ENCODE measurements at regions not wholly inside any gene's neighbourhood (a gene's known extent, or its start where the extent isn't known, plus 50 kb on each side); places are given as distances from the start of the nearest gene placed in this dataset.

- TF ChIP-seq CSRNP3 (CRISPR knock-in tag; IDR thresholded peaks at IDR 0.05) (no peak), RARB (CRISPR knock-in tag; IDR thresholded peaks at IDR 0.05) (no peak), BACH2 (CRISPR knock-in tag; IDR thresholded peaks at IDR 0.05; ENCODE audit: borderline replicate concordance) (no peak)
Measured at GRCh38 chr4:90027565-90027964, 99.6 kb upstream of the CCSER1 start (continued).

DNA sequence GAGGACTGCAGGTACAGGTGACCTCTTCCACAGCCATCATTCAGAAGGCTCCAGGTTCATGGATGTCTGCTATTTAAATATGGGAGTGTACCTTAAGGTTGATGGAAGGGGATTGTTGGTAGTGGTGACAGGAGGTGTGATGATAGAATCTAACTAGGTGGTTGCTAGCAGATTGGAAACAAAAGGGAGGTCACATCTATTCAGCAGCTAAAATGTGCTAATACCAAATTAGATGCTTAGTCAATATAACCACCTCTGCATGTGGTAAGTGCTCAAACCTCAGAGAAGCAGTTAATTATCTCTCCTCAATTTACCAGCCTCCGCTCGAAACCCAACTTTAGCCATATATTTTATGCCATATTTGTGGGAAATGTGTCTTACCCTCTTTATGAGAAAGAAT, 98.7 kb upstream of the CCSER1 start:
- ATAC-seq: no peak

DNA sequence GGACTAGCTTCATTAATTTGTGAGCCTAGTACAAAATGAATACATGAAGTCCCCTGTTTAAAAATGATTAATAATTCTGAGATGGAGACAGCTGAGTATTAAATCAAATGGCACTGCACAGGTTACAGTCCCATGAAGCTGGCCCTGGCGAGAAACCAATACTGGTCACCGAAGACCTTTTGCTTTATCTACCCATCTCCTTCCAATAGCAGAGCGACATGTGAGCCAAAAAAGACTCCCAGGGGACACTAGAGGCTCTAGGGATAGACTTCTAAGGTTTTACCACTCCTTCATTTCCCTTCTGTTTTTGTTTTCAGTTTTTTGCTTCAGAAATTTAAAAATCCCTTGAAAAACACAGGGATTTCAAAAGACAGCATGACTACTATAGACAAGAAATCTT, 97.0 kb upstream of the CCSER1 start:
- no peak for ATAC-seq

More for the DNA sequence above, 98.7 kb upstream of the CCSER1 start:
- TF ChIP-seq ZNF70 (CRISPR knock-in tag; IDR thresholded peaks at IDR 0.05) (no peak), SNAI2 (CRISPR knock-in tag; IDR thresholded peaks at IDR 0.05) (no peak), CREB5 (CRISPR knock-in tag; IDR thresholded peaks at IDR 0.05; ENCODE audit: low read depth) (no peak), ZC3H10 (CRISPR knock-in tag; IDR thresholded peaks at IDR 0.05) (no peak), CSRNP3 (CRISPR knock-in tag; IDR thresholded peaks at IDR 0.05) (no peak), ISL1 (CRISPR knock-in tag; IDR thresholded peaks at IDR 0.05) (no peak), ZNF8 (CRISPR knock-in tag; IDR thresholded peaks at IDR 0.05) (no peak)

DNA sequence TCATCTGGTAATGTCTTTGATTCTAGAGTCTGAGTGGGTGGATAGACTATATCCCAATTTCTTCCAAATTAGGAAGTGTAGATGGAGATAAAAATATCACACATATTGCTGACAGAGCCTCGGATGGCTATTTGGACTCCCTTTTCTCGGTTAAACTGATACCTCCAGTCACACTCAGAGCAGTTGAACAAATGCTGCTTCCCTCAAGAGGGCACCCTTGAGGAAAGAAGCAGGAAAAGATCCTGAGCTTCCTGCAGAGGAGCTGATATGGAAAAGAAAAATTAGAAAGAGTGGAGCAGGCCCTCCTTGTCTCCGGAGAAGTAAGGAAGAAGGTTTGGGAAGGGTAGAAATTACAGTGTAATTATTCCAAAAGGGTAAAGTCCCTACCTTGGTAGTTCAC, 96.2 kb upstream of the CCSER1 start:
- ATAC-seq: peak; percentile 61; the same call in 2 of the 3 replicates
- TF ChIP-seq CSDC2 (CRISPR knock-in tag; IDR thresholded peaks at IDR 0.05) (no peak), ZFP3 (CRISPR knock-in tag; IDR thresholded peaks at IDR 0.05) (no peak), CSRNP3 (CRISPR knock-in tag; IDR thresholded peaks at IDR 0.05) (no peak), BACH2 (CRISPR knock-in tag; IDR thresholded peaks at IDR 0.05; ENCODE audit: borderline replicate concordance) (no peak), SNAI2 (CRISPR knock-in tag; IDR thresholded peaks at IDR 0.05) (no peak), ZFP30 (CRISPR knock-in tag; IDR thresholded peaks at IDR 0.05) (no peak), TSHZ2 (CRISPR knock-in tag; IDR thresholded peaks at IDR 0.05) (no peak), RARB (CRISPR knock-in tag; IDR thresholded peaks at IDR 0.05) (no peak), ZNF8 (CRISPR knock-in tag; IDR thresholded peaks at IDR 0.05) (no peak), TOX (CRISPR knock-in tag; IDR thresholded peaks at IDR 0.05; ENCODE audit: borderline replicate concordance) (no peak)

More for the DNA sequence above, 97.0 kb upstream of the CCSER1 start:
- TF ChIP-seq ZC3H10 (CRISPR knock-in tag; IDR thresholded peaks at IDR 0.05) (no peak), ZFP30 (CRISPR knock-in tag; IDR thresholded peaks at IDR 0.05) (no peak), SNAI2 (CRISPR knock-in tag; IDR thresholded peaks at IDR 0.05) (no peak), POU6F1 (CRISPR knock-in tag; IDR thresholded peaks at IDR 0.05; ENCODE audit: borderline replicate concordance, low read depth) (no peak), ZNF565 (CRISPR knock-in tag; conservative IDR thresholded peaks at IDR 0.05; ENCODE audit: low read depth) (no peak), ZFP3 (CRISPR knock-in tag; IDR thresholded peaks at IDR 0.05) (no peak), PATZ1 (CRISPR knock-in tag; IDR thresholded peaks at IDR 0.05; ENCODE audit: borderline replicate concordance) (no peak), ZNF70 (CRISPR knock-in tag; IDR thresholded peaks at IDR 0.05) (no peak), GLIS3 (CRISPR knock-in tag; IDR thresholded peaks at IDR 0.05) (no peak), BACH2 (CRISPR knock-in tag; IDR thresholded peaks at IDR 0.05; ENCODE audit: borderline replicate concordance) (no peak)
